ENCODE measurements at regions not wholly inside any gene's neighbourhood (a gene's known extent, or its start where the extent isn't known, plus 50 kb on each side); places are given as distances from the start of the nearest gene placed in this dataset.

GRCh38 chr11:70486731-70487130 lies 88.4 kb downstream of the CTTN start:
- no peak for DNase-seq

GRCh38 chr11:70487160-70487559 lies 88.8 kb downstream of the CTTN start:
- no peak for DNase-seq

GRCh38 chr11:70487756-70488155 lies 89.4 kb downstream of the CTTN start:
- DNase-seq = no peak

DNA sequence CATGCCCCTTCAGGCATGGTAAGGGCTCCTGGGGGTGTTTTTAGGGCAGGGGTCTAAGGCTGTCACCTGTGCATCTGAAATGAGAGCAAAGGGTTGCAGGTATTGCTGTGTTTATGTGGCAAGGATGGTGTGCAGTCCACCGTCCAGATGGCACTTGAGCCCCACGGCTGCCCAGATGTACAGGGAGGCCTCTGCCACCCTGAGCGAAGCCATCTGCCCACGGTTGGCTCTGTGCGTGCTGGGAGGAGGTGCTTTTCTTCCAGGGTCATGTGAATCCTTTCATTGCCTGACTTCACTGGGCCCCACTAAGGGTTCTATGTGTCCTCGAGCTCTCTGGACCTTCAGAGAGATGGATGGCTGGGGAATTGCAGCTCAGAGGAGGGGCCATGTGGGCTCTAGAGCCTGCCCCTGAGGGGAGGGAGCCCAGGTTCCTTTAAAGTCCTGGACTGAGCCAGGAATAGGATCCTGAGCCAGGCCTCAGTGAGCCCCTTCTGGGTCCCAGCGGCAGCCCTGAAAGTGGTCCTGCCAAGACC lies 89.9 kb downstream of the CTTN start:
- no peak for DNase-seq

GRCh38 chr11:70489276-70489675 lies 90.9 kb downstream of the CTTN start:
- no peak for DNase-seq

DNA sequence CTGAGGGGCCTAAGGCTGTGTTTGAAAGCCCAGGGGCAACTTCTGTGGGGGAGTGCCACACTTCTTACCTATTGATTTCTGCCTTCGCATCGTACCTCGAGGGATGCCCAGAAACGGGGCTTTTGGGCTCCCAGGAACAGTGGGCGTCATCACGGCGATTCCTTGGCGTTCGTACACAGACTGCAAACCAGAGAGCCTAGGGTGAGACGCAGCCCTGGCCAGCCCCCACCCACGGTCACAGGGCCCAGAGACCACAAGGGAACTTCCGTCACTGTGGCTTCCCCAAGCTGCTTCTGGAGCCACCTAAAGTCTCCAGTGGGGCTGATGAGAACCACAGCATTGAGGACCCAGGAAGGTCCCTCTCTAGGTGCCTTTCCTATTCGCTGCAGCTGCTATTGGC lies 91.9 kb downstream of the CTTN start:
- no peak for DNase-seq

DNA sequence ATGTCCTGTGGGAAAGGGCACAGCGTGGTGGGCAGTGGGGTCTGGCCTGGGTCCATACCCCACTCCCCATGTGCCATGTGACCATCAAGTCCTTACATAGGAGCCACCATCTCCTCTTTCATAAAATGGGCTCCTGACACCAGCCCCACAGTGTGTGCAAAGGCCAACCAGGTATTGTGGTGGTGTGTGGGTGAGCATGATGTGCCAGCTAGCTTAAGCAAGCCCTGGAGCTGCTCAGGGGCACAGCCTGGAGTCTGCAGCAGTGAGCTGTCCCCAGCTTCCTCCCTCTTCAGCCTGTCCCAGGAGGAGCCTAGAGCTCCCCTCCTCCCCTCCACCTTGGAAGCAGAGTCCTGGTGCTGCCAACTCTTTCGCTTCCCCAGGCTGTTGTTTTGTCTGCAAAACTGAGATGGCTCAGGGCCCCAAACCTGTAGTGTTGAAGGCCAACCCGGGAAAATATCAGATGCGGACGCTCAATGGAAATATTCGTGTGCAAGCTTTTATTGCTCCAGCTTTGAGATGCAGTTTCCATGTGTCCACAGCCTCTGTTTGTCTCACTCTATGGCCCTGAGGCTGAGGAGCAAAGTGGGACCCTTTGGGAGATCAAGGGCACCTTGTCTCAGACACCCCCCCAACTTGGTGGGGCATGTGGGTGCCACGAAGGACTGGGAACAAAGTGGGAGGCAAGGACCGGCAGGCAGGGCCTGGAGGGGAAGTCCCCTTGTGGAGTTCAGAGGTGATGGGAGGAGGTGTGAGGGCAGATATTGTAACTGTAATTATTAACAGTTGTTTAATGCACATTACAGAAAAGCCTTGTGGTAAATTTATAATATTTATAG lies 92.6 kb downstream of the CTTN start:
- no peak for DNase-seq

DNA sequence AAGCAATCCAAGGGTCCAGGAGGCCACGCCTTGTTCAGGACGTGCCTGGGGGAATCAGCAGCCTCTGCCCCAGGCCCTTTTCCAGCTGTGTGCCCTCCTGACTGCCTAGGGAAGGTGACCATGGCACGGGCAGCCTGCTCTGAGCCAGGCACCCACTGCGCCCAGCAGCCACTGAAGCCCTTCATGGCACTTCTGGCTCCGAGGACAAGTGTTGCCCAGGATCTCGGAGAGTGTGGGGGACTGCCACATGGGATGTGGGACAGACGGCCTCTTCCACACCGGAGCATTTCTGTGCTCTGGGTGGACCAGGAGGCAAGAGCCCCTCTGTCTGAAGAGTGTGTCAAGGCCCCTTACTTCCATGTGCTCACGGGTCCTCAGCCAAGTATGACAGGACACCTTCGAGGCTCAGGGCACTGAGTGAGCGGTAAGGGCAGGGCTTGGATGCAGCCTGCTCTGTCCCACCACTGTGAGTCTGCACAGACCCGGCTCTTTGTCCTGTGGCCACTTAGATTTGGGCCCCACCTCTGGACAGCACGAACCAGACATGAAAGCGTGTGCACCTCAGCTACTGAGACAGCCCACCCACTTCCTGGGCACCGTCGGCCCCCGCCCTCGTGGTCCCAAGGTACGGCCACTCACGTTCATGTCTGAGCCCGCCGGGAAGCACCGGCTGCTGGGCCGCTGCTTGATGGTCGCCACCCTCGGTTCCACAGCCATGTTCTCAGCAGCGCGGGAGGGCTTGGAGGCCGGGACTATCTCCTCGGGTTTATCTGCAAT lies 93.6 kb downstream of the CTTN start:
- DNase-seq = no peak

- DNase-seq = no peak
Observed at GRCh38 chr11:70493089-70493474, 94.8 kb downstream of the CTTN start.

- no peak for DNase-seq
Observed at GRCh38 chr11:70493891-70494290, 95.6 kb downstream of the CTTN start.

- no peak for DNase-seq
Observed at GRCh38 chr11:70494559-70495350, 96.4 kb downstream of the CTTN start.

DNA sequence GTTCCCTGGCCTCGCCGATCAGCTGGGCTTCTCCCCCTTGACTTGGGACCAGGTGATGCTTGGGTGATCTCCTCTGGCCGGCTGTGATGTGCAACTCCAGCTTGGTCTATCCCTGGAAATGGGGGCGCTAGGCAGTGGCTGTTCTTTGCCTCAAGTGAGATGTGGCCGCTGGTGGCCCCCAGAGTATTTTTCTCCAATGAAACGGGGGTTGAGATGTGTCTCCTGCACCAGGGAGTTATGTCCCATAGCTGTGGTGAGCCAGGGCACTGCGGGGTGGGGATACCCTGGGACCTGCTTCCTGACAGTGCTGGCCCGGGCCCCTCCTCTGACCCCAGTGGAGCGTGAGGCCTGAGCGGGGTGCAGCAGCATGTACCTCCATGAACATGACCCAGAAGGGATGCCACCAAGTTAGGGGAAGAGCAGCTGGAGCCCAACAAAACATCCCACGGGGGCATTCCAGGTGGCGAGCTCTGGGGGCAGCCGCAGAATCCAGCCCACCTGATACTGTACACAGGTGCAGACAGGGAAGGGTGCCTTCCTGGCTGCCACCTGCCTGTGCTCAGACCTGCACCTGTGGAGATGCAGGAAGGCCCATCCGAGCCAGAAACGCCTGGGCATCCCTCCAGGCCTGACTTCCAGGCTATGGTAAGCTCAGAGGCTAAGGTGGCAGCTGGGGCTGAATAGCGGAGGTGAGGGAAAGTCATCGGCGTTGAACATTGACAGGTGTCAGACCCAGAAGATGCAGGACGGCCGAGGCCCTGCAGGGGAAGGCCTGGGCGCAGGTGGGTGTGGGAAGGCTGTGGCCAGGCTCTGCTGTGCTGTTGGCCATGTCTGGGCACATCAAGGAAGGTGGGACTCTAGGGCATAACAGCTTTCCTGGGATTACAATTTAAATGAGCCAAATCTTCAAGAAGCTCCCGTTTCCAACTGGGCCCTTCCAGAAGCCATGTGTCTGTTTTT lies 97.3 kb downstream of the CTTN start:
- DNase-seq = no peak

GRCh38 chr11:70496591-70497535 lies 98.5 kb downstream of the CTTN start:
- DNase-seq = no peak

GRCh38 chr11:70497536-70498075 lies 99.3 kb downstream of the CTTN start:
- DNase-seq = no peak

- DNase-seq = no peak
Observed at GRCh38 chr11:70498171-70498571, 99.8 kb downstream of the CTTN start.

DNA sequence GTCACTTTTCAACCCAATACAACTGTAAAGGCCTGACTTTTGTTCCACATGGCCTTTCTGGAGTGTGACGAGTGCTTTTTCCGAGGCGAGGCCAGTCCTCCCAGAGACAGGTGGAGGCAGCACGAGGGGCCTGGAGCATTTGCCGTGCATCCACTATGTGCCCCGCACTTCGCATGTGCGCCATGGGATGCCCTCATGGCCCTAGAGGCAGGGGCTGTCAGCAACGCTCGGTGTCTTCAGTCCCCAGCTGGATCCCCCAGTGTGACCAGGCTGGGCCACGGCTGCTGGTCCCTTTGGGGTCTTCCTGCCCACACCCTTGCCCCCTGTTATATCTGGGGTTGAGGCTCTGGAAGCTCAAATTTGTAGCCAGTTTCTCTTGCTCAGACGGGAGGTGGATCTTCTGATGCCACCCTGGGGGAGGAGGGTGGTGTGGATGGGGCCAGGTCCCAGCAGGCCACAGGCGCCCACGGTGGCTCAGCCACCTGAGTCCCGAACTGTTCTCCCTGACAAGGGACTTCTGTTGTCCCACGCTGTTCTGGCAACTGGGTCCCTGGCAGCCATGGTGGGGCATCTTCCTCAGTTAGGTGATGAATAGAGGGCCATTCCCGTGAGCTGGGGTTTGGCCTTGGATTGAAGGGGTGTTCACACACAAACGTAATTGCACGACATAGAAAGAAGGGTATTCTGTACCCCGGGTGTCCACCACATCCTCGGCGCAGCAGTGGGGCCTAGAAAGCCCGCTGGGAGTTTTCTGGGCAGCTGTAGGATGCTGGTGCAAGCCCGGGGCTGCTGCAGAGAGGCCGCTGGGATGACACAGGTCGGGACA lies 100.9 kb downstream of the CTTN start:
- DNase-seq = no peak

- DNase-seq = no peak
Observed at GRCh38 chr11:70500076-70500847, 101.9 kb downstream of the CTTN start.

GRCh38 chr11:70501051-70501901 lies 102.9 kb downstream of the CTTN start:
- no peak for DNase-seq

Data from NCI-H146 (cell line).